NCI-H1105 (cell line): ENCODE measurements at regions not wholly inside any gene's neighbourhood (a gene's known extent, or its start where the extent isn't known, plus 50 kb on each side); places are given as distances from the start of the nearest gene placed in this dataset.

Experiments used
- DNase-seq: peaks from one replicate; lab custom pipeline; 2025; lab: John Stamatoyannopoulos, UW

- DNase-seq: no peak
These were observed 973.1 kb downstream of the TMEM182 start for GRCh38 chr2:103734911-103735310.

DNA sequence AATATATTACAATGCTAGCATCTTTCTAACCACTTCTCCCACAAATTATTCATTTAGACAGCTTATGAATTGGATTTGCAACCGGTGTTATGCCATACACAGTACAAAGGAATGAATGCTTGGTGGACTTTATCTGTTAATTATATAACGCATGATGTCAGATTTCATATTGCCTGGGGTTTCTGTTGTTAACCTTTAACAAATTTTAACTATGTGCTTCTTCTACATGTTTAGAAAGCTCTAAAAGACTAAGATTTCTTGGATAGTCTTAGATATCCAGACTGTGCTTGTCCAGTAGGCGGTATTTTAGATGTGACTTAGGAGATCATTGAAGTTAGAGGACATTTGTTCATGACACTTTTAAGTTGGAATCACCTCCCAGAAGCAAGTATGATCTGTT lies 976.3 kb downstream of the TMEM182 start:
- DNase-seq: no peak

DNA sequence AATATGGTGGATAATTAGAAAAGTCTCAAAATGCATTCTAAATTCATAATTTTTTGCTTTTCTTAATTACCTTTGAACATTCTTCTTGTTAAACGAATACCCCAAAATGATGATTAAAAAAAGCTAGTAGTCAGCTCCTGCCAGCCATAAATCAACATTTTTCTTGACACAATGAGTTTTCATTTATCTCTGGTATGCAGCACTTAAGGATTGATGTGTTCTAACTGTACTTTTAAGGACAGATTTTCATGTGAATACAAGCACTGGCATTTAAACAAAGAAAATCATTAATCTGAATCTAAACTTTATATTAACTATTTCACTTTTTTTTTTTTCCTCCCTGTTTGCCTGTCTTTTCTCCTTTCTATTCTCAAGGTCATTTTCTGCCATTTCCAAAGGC lies 976.8 kb downstream of the TMEM182 start:
- no peak for DNase-seq

- DNase-seq: no peak
These were observed 977.4 kb downstream of the TMEM182 start for GRCh38 chr2:103739186-103739585.

GRCh38 chr2:103739921-103740320 lies 978.1 kb downstream of the TMEM182 start:
- DNase-seq: no peak

DNA sequence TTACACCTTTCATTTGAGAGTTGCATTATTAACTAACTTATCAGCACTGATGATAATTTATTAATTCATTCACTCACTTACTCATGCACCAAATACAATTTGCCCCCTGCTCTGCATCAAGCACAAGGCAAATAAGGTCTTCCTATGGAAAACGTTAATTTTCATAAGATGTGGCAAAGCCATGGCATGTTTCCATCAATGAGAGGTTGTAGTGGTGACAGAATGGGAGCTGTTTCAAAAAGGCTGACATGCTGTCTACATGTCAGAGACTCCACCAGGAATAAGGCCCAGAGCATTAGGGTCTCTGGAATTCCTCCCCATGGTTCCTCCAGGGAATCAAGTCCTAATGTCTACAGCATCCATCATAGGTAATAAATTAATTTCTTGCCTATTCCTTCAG lies 978.8 kb downstream of the TMEM182 start:
- DNase-seq: no peak

DNA sequence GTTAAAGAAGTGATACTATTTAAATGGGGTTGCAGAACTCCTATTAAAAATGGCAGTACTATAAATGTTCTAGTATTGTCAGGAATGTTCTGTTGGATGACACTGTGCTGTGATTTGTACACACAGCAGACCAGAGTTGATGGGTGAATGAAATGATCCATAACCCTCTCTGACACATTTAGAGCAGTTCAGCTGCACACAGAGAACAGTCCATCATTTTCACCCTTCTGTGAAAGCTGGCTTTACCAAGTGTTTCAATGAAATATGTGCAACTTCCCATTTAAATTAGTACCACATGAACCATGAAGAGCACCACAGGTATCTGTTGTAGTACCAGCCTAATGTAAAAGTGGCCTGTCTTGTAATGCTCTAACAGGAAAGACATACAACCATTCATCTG lies 981.4 kb downstream of the TMEM182 start:
- no peak for DNase-seq

DNA sequence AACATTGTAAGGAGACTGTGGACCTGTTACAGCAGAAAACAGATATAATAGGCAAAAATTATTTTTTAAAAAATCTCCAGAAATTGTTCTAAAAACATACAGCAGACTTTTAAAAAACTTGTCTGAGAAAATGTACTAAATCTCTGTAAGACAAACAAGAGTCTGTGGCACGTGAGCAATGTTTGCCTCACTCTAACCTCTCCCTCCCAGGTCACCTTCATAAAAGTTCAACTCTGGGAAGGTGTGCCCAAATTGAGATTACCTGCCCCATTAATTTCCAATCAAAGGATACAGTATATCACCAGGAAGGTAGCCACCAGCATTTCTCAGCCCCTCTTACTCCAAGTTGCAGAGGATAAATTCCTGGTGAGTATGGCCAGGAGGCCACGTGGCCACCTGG lies 992.7 kb downstream of the TMEM182 start:
- DNase-seq: no peak

GRCh38 chr2:103773884-103774283 lies 1012.1 kb downstream of the TMEM182 start:
- no peak for DNase-seq

- no peak for DNase-seq
These were observed 1018.4 kb downstream of the TMEM182 start for GRCh38 chr2:103780088-103780702.

- DNase-seq: no peak
These were observed 1019.5 kb downstream of the TMEM182 start for GRCh38 chr2:103781313-103781712.

- DNase-seq: no peak
These were observed 1022.4 kb downstream of the TMEM182 start for GRCh38 chr2:103784261-103784660.

GRCh38 chr2:103785432-103785831 lies 1023.6 kb downstream of the TMEM182 start:
- no peak for DNase-seq

DNA sequence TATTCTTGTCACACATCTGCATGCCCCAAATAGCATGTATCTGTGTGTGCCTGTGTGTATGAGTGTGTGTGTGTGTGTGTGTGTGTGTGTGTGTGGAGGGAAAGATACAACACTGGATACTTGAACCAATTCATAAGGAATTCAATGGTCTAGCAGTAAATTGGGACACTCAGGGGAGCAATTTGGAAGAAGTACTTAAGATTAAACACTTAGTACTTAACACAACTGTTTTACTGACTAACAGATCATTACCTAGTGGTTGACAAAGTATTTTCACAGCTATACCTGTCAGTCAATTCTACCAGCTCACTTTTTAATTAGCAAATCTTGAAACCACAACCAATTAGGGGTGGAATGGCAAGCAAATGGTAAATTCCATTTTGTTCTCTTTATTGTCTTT lies 1024.1 kb downstream of the TMEM182 start:
- DNase-seq: no peak

- no peak for DNase-seq
These were observed 1026.6 kb downstream of the TMEM182 start for GRCh38 chr2:103788389-103788788.

DNA sequence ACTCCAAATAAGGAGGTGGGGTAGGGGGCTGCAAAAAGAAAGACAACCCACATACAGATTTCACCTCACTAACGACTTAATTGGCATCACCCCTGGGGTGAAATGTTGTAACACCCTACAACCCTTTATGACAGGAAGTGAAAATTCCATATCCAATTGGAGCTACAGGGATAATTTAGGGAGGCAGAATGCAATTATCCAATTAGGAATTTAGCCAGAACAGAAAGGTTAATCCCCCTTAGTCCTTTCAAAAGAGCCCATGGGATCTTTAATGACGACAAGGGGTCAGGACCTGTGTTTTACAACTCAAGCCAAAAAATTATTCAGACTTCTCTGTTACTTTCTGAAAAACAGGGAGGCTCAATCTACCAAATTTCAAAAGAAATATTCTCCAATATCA lies 1027.1 kb downstream of the TMEM182 start:
- no peak for DNase-seq

DNA sequence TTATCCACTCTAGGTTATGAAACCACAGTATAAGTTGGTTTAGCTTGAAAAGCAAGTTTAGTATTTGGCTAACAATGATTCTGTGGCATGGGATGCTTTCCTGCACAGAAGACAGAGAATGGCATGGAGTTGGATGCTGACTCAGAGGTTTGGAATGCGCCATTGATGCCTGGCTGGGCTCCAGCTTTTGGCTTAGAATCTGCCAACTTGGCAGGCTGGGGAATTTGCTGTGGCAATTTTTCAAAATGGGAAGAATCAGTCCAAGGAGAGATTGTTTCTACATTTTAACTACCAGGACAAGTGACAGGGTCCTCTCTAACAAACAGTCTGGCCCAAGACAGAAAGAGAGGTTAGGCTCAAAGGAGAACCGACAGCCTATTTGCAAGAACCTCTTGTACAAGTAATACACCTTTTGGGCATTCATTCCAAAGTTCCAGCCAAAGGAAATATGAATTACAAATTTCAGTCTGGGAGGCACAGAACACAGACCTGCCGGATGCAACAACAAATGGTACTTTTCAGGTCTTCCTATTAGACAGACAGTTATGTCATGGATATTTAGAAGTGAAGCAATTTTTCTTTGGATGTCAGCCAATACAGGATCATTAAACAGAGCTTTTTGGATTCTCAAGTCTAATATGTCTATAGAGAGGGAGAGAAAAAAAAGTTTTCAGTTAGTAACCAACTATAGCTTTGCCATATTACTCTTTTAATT lies 1027.7 kb downstream of the TMEM182 start:
- peak; percentile 62 for DNase-seq

GRCh38 chr2:103792042-103792441 lies 1030.2 kb downstream of the TMEM182 start:
- DNase-seq: no peak

DNA sequence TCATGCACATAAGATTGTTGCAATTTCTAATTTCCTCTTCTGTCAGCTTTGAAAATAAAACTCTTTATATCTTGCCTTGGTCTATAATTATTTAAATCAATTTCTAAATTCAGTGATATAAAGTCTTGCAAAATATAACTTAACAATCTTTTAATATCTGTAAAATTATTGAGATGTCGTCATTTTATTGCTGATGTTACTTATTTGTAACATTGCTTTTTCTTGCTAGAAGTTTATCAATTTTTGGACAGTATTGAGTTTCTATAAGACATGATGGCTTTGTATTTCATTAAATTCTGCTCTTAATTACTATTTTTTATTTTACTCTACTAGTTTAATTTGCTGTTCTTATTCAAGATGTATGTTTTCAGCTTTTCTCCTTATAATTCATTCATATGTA lies 1036.5 kb downstream of the TMEM182 start:
- no peak for DNase-seq

DNA sequence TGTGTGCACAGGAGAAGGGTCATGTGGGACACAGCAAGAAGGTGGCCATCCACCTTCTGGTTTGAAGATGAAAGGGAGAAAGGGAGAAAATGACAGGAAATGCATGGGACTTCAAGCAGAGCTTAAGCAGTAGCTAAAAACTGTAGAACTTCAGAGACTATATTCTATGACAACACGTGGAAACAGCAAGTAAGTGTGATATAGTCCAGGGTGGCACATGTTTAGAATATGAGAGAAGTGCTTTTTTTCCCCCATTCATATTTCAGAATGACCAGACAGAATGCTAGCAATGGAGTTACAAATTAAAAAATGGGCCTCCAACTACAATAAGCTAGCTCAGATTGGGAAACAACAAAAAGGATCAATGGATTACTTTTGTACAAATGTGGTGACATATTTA lies 1042.2 kb downstream of the TMEM182 start:
- DNase-seq: no peak

DNA sequence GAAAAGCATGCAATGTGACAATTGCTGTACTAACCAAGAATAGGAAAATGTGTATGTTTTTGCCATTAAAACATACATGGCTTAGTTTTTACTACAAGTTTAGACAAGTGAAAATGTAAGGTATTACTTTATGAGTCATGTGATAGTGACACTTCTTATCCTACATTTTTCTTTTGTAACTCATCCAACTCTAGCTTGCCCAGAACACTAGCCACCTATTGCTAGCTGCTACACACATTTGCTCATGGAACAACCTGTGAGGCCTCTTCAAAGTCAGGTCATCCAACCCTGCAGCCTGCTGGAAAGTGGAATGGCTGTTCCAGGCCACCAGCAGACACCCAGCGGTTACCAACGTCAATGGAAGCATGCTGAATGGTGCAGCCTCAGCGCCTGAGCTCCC lies 1043.9 kb downstream of the TMEM182 start:
- no peak for DNase-seq

GRCh38 chr2:103808814-103809213 lies 1045.1 kb upstream of the POU3F3 start:
- DNase-seq: no peak

DNA sequence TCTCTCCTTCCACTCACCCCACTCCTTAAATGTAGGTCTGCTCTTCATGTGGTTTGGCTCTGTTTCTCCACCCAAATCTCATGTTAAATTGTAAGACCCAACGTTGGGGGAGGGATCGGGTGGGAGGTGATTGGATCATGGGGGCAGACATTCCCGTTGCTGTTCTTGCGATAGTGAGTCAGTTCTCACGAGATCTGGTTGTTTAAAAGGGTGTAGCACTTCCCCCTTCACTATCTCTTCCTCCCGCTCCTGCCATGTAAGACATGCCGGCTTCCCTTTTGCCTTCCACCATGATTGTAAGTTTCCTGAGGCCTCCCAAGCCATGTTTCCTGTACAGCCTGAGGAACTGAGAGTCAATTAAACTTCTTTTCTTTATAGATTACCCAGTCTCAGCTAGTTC lies 1044.5 kb upstream of the POU3F3 start:
- DNase-seq: no peak

DNA sequence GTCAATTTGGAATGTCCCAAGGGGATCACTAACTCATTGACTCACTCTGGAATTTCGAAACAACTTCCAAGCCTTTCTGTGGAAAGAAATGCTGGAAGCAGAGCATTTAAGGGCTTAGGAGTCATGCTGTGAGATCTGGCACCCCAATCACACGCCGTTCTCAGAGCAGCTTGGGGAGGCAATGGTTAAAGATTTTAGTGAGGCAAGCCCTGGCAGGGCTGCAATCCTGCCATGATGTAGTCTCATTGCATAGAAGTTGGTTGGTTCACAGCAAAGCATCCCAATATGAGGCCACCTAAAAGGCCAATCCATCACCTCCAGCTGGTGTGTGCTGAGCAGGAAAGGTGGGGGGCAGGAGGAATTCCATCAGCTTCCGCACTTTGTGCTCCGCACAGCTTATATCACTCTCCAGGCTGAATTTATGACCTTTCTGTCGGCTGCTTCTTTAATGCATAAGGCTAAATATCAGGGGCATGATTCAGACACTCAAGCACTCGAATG lies 1043.9 kb upstream of the POU3F3 start:
- no peak for DNase-seq
